Calu3 (cell line): ENCODE measurements at regions not wholly inside any gene's neighbourhood (a gene's known extent, or its start where the extent isn't known, plus 50 kb on each side); places are given as distances from the start of the nearest gene placed in this dataset.

ENCODE experiments used
- BruUV-seq: library from RNA; stranded (reverse); fragments of 400-500 nt; replicated peaks from 2 replicates; lab custom pipeline; 2021; lab: Mats Ljungman, UMichigan
- CTCF ChIA-PET: fragments of 300-600 bp; sonication (Branson Sonifier 250); formaldehyde crosslinking; loops from one replicate; lab custom pipeline; 2022; ENCODE audit warnings: antibody characterized with exemption; lab: Charles Lee
- DNase-seq: peaks from one replicate; pipeline ENCODE4 v3.0.0; 2022
- H3K27ac Mint-ChIP-seq: one replicate; pipeline ENCODE4 v1.8.0; 2022; ENCODE audit warnings: mixed read lengths; ENCODE audit not compliant: unreplicated experiment
- H3K27me3 Mint-ChIP-seq: one replicate; pipeline ENCODE4 v1.8.0; 2022; ENCODE audit warnings: mixed read lengths; ENCODE audit not compliant: unreplicated experiment
- H3K36me3 Mint-ChIP-seq: one replicate; pipeline ENCODE4 v1.8.0; 2022; ENCODE audit warnings: mild to moderate bottlenecking, moderate library complexity, mixed read lengths; ENCODE audit not compliant: insufficient read depth, unreplicated experiment
- H3K4me1 Mint-ChIP-seq: one replicate; pipeline ENCODE4 v1.8.0; 2022; ENCODE audit warnings: mild to moderate bottlenecking, low read depth, mixed read lengths; ENCODE audit not compliant: unreplicated experiment
- H3K4me3 Mint-ChIP-seq: one replicate; pipeline ENCODE4 v1.8.0; 2022; ENCODE audit warnings: mild to moderate bottlenecking, low read depth, moderate library complexity, mixed read lengths; ENCODE audit not compliant: unreplicated experiment
- H3K9me3 Mint-ChIP-seq: one replicate; pipeline ENCODE4 v1.8.0; 2022; ENCODE audit warnings: low read depth, mixed read lengths; ENCODE audit not compliant: unreplicated experiment
- CTCF ChIP-seq: fragments of 200-600 bp; IDR thresholded peaks from one replicate; pipeline ENCODE4 v1.8.0; 2022; ENCODE audit warnings: antibody characterized with exemption; ENCODE audit not compliant: unreplicated experiment
- intact Hi-C: fragments of 100-400 bp; cut with micrococcal nuclease; formaldehyde crosslinking; loops from one replicate; pipeline ENCODE4 v1.10.0; 2022; ENCODE audit not compliant: unreplicated experiment

DNA sequence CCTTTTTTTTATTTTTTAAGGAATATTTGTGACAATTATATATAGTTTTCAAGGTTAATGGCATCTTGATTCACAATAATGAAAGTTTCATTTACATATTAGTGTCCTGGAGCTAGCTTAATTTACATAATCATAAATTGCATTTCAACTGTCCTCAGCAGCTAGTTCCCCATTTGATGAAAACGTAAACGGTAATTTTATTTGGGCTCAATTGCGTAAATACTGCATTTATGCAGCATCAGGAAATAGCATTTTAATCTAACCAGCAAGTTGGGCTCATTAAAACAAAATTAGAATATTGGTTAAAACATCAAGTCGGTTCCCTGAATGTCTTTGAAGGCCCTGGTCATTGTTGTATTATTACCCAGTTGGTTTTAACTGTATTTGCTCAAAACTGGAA lies 136.8 kb upstream of the CDH5 start:
- Mint-ChIP-seq H3K9me3 (no peaks in the 10 kb centered on the region), H3K27ac (no peak overlapping the region), H3K36me3 (no peaks in the 10 kb centered on the region), H3K4me1 (no peaks in the 10 kb centered on the region), H3K27me3 (peaks cover 100% of the 10 kb centered on the region), H3K4me3 (no peak overlapping the region)
- intact Hi-C loops: no loop called here
- TF ChIP-seq CTCF: no peak
- BruUV-seq: no TSS peak
- CTCF ChIA-PET: interaction anchor here (0.7 kb wide), 1 partner anchor 88 kb away, joined by 4 read pairs; no protein-coding TSS in a partner anchor
- DNase-seq: no peak

GRCh38 chr16:66228792-66229191 lies 137.7 kb upstream of the CDH5 start:
- H3K4me1 Mint-ChIP-seq: no peaks in the 10 kb centered on the region
- TF ChIP-seq CTCF: no peak
- H3K27ac Mint-ChIP-seq: no peak overlapping the region
- no TSS peak for BruUV-seq
- peaks cover 100% of the 10 kb centered on the region for H3K27me3 Mint-ChIP-seq
- intact Hi-C loops: no loop called here
- CTCF ChIA-PET: no interaction called here
- DNase-seq: no peak
- H3K4me3 Mint-ChIP-seq: no peak overlapping the region
- no peaks in the 10 kb centered on the region for H3K9me3 Mint-ChIP-seq
- H3K36me3 Mint-ChIP-seq: no peaks in the 10 kb centered on the region

DNA sequence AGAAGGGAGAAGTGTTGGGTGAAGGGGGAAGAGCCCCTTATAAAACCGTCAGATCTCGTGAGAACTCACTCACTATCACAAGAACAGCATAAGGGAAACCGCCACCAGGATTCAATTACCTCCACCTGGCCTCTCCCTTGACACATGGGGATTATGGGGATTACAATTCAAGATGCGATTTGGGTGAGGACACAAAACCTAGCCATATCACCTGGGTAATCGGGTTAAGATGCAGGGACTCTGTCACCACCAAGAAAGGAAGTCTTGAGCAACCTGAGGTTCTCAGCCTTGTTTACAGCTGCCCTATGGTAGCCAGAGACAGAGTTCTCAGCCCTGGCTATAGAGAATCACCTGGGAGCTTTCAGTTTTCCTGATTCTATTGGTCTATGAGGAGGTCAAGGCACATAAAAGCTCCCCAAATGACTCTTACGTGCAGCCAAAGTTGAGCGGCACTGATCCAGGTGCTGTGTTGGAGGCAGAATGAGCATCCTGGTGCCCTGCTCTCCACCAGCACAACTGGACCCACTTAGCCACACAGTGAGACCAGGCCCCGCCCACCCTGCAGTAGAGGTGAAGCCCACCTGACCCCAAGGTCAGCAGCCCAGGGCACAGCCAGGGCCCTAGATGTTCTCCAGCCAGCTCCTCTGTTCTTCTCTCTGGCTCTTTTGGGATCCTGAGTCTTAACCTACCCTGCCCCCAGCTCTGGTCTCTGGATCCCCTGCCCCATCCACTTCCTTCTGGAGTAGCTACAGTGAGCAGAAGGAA lies 138.5 kb upstream of the CDH5 start:
- no peak for DNase-seq
- no peak overlapping the region for H3K27ac Mint-ChIP-seq
- peaks cover 100% of the 10 kb centered on the region for H3K27me3 Mint-ChIP-seq
- no peaks in the 10 kb centered on the region for H3K9me3 Mint-ChIP-seq
- BruUV-seq: no TSS peak
- no peak for TF ChIP-seq CTCF
- intact Hi-C loops: no loop called here
- no peaks in the 10 kb centered on the region for H3K4me1 Mint-ChIP-seq
- CTCF ChIA-PET: no interaction called here
- no peaks in the 10 kb centered on the region for H3K36me3 Mint-ChIP-seq
- no peak overlapping the region for H3K4me3 Mint-ChIP-seq

- no peaks in the 10 kb centered on the region for H3K9me3 Mint-ChIP-seq
- no peaks in the 10 kb centered on the region for H3K4me1 Mint-ChIP-seq
- no TSS peak for BruUV-seq
- no peaks in the 10 kb centered on the region for H3K36me3 Mint-ChIP-seq
- H3K27me3 Mint-ChIP-seq: peaks cover 96% of the 10 kb centered on the region
- no peak overlapping the region for H3K4me3 Mint-ChIP-seq
- intact Hi-C loops: no loop called here
- no peak for DNase-seq
- CTCF ChIA-PET: no interaction called here
- no peak for TF ChIP-seq CTCF
- H3K27ac Mint-ChIP-seq: no peak overlapping the region
Observed at GRCh38 chr16:66226762-66227161, 139.7 kb upstream of the CDH5 start.
